Urinary bladder (tissue), 3 donors: ENCODE measurements at regions not wholly inside any gene's neighbourhood (a gene's known extent, or its start where the extent isn't known, plus 50 kb on each side); places are given as distances from the start of the nearest gene placed in this dataset.

ENCODE experiments used
- DNase-seq: peaks from one replicate; pipeline ENCODE4 v3.0.0-alpha.2; 2015; ENCODE audit errors: extremely low spot score
- H3K27ac ChIP-seq: one replicate; pipeline ENCODE4 v1.5.1; 2013; ENCODE audit warnings: low read depth, mild to moderate bottlenecking, moderate library complexity
- H3K36me3 ChIP-seq: one replicate; pipeline ENCODE4 v1.6.1; 2013; ENCODE audit warnings: mild to moderate bottlenecking, moderate library complexity; ENCODE audit not compliant: insufficient read depth
- H3K4me1 ChIP-seq: one replicate; pipeline ENCODE4 v1.6.1; 2013; ENCODE audit warnings: mild to moderate bottlenecking, moderate library complexity; ENCODE audit not compliant: insufficient read depth
- H3K4me3 ChIP-seq: one replicate; pipeline ENCODE4 v1.5.1; 2013; ENCODE audit warnings: low read depth, low read length
- WGBS: extraction: QIAGEN DNeasy Blood & Tissue Kit; methylation state at CpG from one replicate; pipeline ENCODE4 v1.1.7; 2013; 5-methylcytosine and 5-hydroxymethylcytosine counted together
- donor health status: healthy with polysubstance abuse.
- donor health status: healthy.

DNA sequence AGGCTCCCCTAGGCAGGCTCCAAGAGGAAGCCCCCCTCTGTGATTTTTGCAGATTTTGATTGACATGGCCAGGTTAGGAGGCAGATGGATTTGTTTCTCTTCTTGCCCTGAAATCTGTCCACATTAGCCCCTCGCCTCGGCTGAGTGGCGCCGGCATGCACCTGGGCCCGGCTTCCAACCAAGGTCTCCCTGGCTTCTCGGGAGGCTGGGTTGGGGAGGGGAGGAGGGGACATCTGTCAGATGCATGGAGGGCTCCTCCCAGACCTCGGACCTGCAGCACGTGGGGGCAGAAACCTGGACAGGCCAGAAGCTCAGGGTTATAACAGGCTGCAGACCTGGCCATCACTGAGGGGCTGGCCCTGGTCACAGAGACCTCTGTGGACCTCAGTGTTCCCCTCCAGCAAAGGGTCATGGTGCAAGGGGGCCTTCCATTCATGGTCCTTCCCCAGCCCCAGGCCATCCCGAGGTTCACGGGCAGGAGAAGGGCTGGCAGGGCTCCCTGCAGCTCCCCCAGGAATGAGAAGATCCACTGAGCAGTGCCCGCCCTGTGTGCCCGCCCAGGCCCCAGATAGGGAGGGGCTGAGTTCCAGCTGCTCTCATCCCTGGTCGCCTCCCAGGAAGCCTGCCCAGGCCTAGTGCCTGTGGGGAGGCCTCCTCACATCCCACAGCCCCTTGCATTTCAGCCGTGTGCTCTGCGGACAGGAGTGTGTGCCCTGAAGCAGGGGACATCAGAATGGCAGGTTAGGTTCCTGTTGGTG is 747.8 kb downstream of the BRD1 start:
- no peaks in the 10 kb centered on the region for H3K4me1 ChIP-seq
- 76% methylated on average over 15 of the region's 15 CpGs for WGBS
- H3K4me3 ChIP-seq, result no peak overlapping the region
- no peaks in the 10 kb centered on the region for H3K36me3 ChIP-seq
- no peak overlapping the region for H3K27ac ChIP-seq
- no peak for DNase-seq

DNA sequence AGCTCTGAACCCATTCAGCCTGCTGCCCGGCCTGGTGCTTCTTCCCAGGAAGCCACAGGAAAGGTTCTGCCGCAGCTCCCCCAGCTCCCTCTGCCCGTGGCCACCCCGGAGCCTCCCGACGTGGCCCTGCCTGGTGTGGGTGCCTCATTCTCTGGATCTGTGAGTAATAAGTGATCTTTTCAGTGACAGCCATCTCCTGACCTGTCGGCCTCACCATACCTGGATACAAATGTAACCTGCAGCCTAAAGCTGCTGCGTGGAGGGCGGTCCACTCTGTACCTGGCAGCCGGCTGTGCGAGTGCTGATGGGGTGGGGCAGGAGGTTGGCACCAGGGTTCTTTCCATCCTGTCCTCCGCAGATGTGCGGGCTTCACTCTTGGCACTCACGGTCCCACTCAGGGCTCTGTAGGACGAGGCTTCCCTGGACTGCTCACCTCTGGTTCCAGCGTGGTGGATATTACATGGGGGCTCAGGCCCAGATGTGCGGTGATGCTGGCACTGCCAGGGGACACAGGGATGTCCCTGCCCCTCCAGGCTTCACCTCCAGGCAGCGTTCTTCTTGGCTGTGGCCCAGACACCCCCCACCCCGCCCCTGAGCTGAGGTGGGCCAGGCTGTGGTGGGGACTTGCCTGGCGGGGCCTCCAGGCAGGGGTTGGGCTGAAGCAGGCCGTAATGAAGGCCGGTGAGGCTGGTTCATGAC is 748.5 kb downstream of the BRD1 start:
- WGBS, result 79% methylated on average over 22 of the region's 22 CpGs
- Histone ChIP-seq H3K4me3 (no peak overlapping the region), H3K27ac (no peak overlapping the region), H3K36me3 (no peaks in the 10 kb centered on the region), H3K4me1 (no peaks in the 10 kb centered on the region)
- DNase-seq, result no peak

DNA sequence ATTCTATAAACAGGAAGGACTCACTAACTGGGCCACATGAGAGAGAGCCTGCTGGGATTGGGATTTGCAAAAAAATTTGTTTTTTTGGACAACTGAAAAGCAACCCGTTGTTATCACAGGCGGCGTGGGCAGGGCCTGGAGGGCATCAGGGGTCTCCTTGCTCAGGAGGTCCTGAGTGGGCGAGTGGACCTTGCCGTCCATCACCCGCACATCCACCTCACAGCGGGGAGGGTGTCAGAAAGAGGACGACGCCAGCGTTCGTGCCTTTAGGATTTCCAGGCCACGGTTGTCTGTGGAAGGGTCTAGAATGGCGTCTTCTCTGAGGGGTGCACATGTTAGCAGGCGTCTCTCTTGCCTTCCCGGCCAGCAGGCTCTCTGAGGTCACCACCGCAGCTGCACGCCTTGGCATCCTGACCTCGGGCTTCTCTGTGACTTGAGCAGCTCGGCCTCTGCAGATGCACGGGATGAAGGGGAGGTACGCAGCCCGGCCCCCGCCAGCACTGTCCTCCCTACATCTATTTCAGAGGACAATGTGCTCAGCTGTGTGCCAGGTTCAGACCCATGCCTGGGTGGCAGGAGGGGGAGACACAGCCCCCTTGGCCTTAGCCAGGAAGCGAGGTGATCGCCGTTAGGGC is 749.5 kb downstream of the BRD1 start:
- no peaks in the 10 kb centered on the region for H3K36me3 ChIP-seq
- DNase-seq, result no peak
- WGBS, result 77% methylated on average over 26 of the region's 26 CpGs
- no peak overlapping the region for H3K27ac ChIP-seq
- H3K4me1 ChIP-seq, result no peaks in the 10 kb centered on the region
- H3K4me3 ChIP-seq, result no peak overlapping the region

DNA sequence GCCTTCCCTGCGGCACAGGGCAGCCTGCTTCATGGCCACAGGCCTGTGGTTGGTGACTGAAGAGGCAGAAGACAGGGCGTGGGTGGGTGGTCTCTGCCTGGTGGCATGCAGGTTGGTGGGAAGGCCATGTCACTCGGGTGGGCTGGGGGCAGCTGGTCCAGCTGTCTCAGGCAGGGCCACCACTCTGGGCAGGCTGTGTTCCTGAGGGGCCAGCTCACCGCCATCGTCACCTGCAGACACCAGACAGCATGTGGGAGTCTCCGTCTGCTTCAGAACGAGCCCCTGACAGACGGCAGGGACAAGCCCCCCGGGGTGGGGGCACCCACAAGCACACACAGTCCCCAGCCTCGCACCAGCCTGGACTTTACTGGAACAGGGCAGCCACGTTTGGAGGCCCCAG is 750.1 kb downstream of the BRD1 start:
- DNase-seq, result no peak
- WGBS, result 66% methylated on average over 11 of the region's 11 CpGs
- Histone ChIP-seq H3K4me1 (no peaks in the 10 kb centered on the region), H3K36me3 (no peaks in the 10 kb centered on the region), H3K27ac (no peak overlapping the region), H3K4me3 (no peak overlapping the region)

DNA sequence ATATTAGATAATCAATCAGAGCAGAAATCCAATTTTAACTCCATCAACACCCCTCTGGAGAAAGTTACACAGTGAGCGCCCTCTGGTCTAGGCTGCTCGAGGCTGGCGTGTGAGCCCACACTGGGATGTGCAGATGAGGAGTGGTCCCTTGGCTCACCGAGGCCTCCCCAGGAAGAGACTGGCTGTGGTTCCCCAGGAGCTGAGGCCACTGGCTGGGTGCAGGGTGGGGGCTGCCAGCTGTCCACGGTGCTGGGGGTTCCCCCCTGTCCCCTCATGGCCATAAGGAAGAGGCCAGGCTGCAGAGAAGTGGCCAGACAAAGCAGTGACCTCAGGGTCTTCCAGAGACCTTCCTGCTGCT is 750.7 kb downstream of the BRD1 start:
- DNase-seq, result no peak
- Histone ChIP-seq H3K4me1 (no peaks in the 10 kb centered on the region), H3K36me3 (no peaks in the 10 kb centered on the region), H3K27ac (no peak overlapping the region), H3K4me3 (no peak overlapping the region)
- WGBS, result 83% methylated on average over 5 of the region's 5 CpGs

DNA sequence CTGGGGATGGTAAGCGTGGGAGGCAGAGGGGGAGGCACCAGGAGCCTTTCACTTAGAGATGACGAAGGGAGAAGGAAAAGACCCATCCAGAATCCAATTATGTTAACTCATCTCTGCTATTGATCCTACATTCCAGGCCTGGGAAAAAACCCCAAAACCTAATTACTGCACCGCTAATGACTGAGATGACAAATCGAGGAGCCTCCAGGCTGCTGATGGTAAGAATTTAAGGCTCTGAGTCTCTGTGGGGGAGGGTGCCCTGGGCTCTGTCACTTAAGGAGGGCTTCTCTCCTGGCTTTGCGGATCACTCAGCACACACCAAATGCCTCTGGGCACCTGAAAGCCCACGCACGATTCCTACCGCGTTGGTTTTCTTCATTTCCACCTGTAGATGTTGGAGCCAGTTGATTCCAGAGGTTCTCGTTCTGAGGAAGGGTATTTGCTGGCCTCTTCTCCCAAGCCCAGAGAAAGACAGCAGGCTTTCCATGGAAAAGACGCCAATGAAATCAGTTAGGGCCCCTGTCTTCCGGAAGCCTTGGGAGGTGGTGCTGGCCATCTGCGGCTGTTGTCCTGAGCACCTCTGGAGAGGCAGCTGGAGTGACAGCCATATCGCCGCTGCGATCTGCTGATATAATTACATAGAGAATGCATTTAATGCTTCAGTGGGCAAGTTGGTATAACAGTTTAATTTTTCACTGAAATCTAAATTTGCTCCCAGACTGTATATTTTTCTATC is 751.2 kb downstream of the BRD1 start:
- no peak for DNase-seq

DNA sequence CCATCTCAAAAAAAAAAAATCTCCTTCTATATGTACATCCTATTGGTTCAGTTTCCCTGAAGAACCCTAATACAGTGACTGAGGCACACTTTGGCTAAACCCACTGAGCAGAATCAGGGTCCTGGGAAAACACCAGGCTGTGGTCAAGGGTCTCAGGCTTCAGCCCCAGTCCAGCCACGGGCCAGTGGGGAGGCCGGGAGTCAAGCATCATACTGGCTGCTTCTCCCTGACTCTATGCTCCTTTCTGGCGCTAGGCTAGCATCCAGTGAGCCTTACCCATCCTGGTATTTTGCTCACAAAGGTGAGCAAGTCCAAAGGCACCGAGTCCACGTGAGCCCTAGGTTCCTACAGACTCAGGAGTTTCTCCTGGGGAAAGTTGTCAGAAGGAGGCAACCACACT is 752.5 kb downstream of the BRD1 start:
- 89% methylated on average over 5 of the region's 5 CpGs for WGBS
- no peak for DNase-seq
- Histone ChIP-seq H3K4me3 (no peak overlapping the region), H3K4me1 (no peaks in the 10 kb centered on the region), H3K36me3 (no peaks in the 10 kb centered on the region), H3K27ac (no peak overlapping the region)

More for the DNA sequence above, 751.2 kb downstream of the BRD1 start:
- Histone ChIP-seq H3K27ac (no peak overlapping the region), H3K4me3 (no peak overlapping the region), H3K36me3 (no peaks in the 10 kb centered on the region), H3K4me1 (no peaks in the 10 kb centered on the region)
- 77% methylated on average over 16 of the region's 16 CpGs for WGBS

DNA sequence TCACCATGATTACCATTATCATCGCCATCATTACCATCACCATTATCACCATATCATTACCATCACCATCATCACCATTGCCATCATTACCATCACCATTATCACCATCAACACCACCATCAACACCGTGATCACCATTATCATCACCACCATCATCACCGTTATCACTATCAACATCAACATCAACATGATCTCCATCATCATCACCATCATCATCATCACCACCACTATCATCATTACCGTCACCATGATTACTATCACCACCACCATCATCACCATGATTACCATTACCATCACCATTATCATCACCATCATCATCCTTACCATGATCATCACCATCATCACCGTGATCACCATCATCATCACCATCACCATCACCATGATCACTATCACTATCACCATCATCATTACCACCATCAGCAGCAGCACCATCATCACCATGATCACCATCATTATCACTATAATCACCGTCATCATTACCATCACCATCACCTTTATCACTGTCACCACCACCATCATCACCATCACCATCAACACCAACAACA is 753.7 kb downstream of the BRD1 start:
- Histone ChIP-seq H3K4me3 (no peak overlapping the region), H3K4me1 (no peaks in the 10 kb centered on the region), H3K27ac (no peak overlapping the region), H3K36me3 (no peaks in the 10 kb centered on the region)
- WGBS, result 97% methylated on average over 6 of the region's 6 CpGs
- no peak for DNase-seq

DNA sequence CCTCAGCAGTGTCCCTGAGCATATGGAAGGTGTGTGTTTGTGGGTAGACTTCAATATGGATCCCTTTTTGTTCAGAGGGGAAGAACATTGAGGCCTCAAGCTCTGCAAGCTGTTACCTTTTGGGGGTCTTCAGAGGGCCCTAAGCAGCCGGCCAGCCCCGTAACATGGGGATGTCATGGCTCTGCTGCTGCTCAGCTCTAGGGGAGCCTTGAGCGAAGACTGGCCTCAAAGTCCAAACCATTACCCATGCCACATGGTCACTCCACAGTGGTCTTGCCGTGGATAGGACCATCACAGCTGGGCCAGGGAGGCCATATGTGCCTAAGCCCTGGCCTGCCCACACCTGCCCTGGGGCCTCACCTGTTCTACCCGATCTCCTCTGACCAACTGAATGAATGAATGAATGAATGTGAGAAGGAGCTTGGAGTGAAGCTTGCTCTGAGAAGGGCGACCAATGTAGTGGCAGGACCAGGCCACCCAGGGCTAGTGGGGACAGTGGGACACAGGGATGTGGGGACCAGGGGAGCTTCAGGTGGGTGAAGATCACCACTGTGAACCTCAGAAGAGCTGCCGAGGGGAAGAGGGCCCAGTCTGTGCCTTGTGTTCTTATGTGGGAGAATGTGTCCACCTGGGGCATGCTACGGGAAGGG is 754.6 kb downstream of the BRD1 start:
- H3K27ac ChIP-seq, result no peak overlapping the region
- DNase-seq, result no peak

DNA sequence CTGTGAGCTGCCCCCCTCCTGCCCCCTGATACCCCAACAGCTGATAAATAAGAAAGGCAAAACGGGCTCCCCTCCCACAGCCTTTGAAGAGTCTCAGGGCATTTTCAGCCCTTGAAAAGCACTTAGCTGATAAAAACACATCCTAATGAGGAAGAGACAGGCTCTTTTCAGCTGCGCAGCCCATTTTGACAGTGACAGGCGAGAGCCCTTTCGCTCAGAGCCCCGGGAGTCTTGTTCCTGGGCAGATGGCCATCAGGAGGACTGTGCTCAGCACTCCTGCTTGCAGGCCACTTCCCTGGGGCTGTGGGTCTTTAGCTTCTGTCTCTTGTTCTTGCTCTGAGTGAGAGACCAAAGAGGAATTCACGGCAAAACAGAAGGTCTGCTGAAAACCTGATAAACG is 757.2 kb downstream of the BRD1 start:
- Histone ChIP-seq H3K36me3 (no peaks in the 10 kb centered on the region), H3K4me3 (no peak overlapping the region), H3K27ac (no peak overlapping the region), H3K4me1 (no peaks in the 10 kb centered on the region)
- DNase-seq, result no peak
- WGBS, result 42% methylated on average over 7 of the region's 7 CpGs

More for the DNA sequence above, 754.6 kb downstream of the BRD1 start:
- 94% methylated on average over 8 of the region's 8 CpGs for WGBS
- H3K4me3 ChIP-seq, result no peak overlapping the region
- no peaks in the 10 kb centered on the region for H3K36me3 ChIP-seq
- no peaks in the 10 kb centered on the region for H3K4me1 ChIP-seq

DNA sequence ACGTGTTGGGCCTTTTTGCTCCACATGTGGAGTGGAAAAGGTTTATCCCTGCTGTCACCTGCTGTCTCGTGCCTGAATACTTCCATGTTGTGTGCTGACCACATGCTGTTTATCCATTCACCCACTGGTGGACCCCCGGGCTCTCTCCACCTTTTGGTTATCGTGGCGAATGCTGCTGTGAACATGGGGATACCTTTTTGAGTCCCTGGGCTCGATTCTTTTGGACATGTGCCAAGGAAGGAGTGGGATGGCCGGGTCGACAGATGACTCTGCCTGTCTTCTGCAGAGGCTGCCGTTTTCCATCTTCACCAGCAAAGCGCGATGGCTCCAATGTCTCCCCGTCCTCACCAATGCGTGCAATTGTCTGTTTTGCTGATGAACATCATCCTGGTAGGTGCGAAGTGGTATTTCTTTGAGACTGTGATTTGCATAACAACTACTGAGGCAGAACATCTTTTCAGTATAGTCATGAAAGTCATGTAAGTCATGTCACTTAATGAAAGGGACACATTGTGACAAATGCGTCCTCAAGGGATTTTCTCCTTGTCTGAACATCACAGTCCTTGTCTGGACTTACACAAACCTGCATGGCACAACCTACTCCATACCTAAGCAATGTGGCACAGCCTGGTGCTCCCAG is 758.7 kb downstream of the BRD1 start:
- H3K4me3 ChIP-seq, result no peak overlapping the region
- DNase-seq, result no peak
- 75% methylated on average over 15 of the region's 15 CpGs for WGBS
- no peaks in the 10 kb centered on the region for H3K4me1 ChIP-seq
- no peak overlapping the region for H3K27ac ChIP-seq
- H3K36me3 ChIP-seq, result no peaks in the 10 kb centered on the region

DNA sequence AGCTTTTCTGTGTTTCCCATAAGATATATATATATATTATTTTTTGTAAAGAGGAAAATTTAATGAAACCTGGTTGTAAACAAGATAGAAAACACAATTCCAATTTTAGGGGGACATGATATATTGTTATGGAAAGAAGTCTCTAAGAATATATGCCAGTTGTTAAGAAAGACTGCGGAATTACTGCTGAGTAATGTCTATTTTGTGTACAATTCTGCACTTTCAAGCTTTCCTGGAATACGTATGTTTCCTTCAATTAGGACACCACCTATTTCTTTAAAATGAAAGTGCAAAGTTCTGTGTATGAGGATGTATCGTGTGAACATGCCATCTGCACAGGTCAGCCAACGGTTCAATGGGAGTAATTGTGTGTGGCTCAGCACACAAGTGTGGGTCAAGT is 760.2 kb downstream of the BRD1 start:
- no peak for DNase-seq
- Histone ChIP-seq H3K36me3 (no peaks in the 10 kb centered on the region), H3K4me3 (no peak overlapping the region), H3K27ac (no peak overlapping the region), H3K4me1 (no peaks in the 10 kb centered on the region)
- WGBS, result 89% methylated on average over 4 of the region's 4 CpGs

DNA sequence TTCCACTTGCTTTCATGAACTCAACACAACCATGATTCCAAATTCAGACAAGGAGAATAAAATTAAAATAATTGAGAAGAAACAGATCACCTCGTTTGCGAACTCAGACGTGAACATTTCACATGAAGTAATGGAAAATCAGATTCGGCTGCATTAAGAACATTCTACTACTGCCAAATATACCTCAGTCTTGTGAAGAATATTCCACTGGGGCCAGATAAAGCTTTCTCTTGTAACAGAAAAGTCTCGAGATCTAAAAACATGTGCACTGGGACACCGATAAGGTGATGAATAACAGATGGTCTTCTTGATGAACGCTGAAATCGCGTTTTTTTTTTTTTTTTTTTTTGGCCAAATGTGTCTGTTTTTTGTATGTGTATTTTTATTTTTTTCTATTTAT is 761.1 kb downstream of the BRD1 start:
- no peaks in the 10 kb centered on the region for H3K36me3 ChIP-seq
- H3K4me1 ChIP-seq, result no peaks in the 10 kb centered on the region
- DNase-seq, result peak; percentile 26
- H3K4me3 ChIP-seq, result no peak overlapping the region
- whole genome bisulfite sequencing, result 44% methylated on average over 9 of the region's 9 CpGs
- H3K27ac ChIP-seq, result no peak overlapping the region
